ENCODE measurements at regions not wholly inside any gene's neighbourhood (a gene's known extent, or its start where the extent isn't known, plus 50 kb on each side); places are given as distances from the start of the nearest gene placed in this dataset.
A peak's percentile ranks its signal among the peaks of the same experiment; 100 is the strongest.

- no peak for DNase-seq
Measured at GRCh38 chr6:167643223-167643622, 183.5 kb upstream of the AFDN start.

- no peak for DNase-seq
Measured at GRCh38 chr6:167643716-167644115, 183.0 kb upstream of the AFDN start.

GRCh38 chr6:167644412-167645132, 182.1 kb upstream of the AFDN start:
- DNase-seq, result no peak

- no peak for DNase-seq
Measured at GRCh38 chr6:167645368-167645767, 181.3 kb upstream of the AFDN start.

- DNase-seq, result no peak
Measured at GRCh38 chr6:167647306-167647705, 179.4 kb upstream of the AFDN start.

GRCh38 chr6:167647737-167648470, 178.8 kb upstream of the AFDN start:
- DNase-seq, result no peak

GRCh38 chr6:167648501-167649278, 178.0 kb upstream of the AFDN start:
- no peak for DNase-seq

GRCh38 chr6:167649476-167649875, 177.2 kb upstream of the AFDN start:
- DNase-seq, result no peak

- DNase-seq, result peak; percentile 28
Measured at GRCh38 chr6:167650730-167651317, 175.9 kb upstream of the AFDN start.

- DNase-seq, result no peak
Measured at GRCh38 chr6:167651318-167652041, 175.2 kb upstream of the AFDN start.

- DNase-seq, result no peak
Measured at GRCh38 chr6:167652042-167652700, 174.5 kb upstream of the AFDN start.

- DNase-seq, result no peak
Measured at GRCh38 chr6:167652701-167653095, 174.0 kb upstream of the AFDN start.

- no peak for DNase-seq
Measured at GRCh38 chr6:167653561-167653960, 173.2 kb upstream of the AFDN start.

- DNase-seq, result no peak
Measured at GRCh38 chr6:167654389-167654788, 172.3 kb upstream of the AFDN start.

- no peak for DNase-seq
Measured at GRCh38 chr6:167655174-167655821, 171.4 kb upstream of the AFDN start.

GRCh38 chr6:167658106-167658505, 168.6 kb upstream of the AFDN start:
- DNase-seq, result no peak

- no peak for DNase-seq
Measured at GRCh38 chr6:167659046-167659445, 167.7 kb upstream of the AFDN start.

- DNase-seq, result no peak
Measured at GRCh38 chr6:167660424-167660823, 166.3 kb upstream of the AFDN start.

- DNase-seq, result no peak
Measured at GRCh38 chr6:167660944-167661551, 165.7 kb upstream of the AFDN start.

- DNase-seq, result peak; percentile 72
Measured at GRCh38 chr6:167661552-167662044, 165.1 kb upstream of the AFDN start.
